ENCODE measurements at regions not wholly inside any gene's neighbourhood (a gene's known extent, or its start where the extent isn't known, plus 50 kb on each side); places are given as distances from the start of the nearest gene placed in this dataset.

DNA sequence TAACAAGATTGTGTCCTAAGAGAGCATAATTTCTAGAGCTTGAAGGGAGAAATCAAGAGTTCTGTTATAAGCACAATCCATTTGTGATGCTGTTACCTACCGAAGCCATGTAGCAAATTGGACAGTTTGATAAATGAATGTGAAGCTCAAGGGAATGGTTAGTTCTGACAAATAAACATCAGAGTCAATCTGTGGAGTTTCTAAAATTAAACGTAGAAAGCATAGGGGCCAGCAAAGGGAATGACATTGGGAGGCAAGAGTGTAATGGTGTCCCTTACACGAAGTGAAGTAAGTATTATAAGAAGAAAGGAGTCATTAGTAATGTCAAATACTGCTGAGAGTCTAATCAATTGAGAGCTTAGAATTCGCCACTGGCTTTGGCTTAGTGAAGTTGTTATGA is 200.2 kb upstream of the SLITRK1 start:
- H3K27ac ChIP-seq = no peak overlapping the region
- no peak for DNase-seq
- no peak overlapping the region for H3K4me3 ChIP-seq
- H3K36me3 ChIP-seq (replicated peaks in 1 of 2) = no peaks in the 10 kb centered on the region
- H3K27me3 ChIP-seq = no peaks in the 10 kb centered on the region
- no peaks in the 10 kb centered on the region for H3K9me3 ChIP-seq (replicated peaks in 1 of 3)
- H3K4me1 ChIP-seq (replicated peaks in 1 of 2) = no peaks in the 10 kb centered on the region
- TF ChIP-seq POLR2A (IDR thresholded peaks at IDR 0.05) = no peak
- TF ChIP-seq, protein P1, sequence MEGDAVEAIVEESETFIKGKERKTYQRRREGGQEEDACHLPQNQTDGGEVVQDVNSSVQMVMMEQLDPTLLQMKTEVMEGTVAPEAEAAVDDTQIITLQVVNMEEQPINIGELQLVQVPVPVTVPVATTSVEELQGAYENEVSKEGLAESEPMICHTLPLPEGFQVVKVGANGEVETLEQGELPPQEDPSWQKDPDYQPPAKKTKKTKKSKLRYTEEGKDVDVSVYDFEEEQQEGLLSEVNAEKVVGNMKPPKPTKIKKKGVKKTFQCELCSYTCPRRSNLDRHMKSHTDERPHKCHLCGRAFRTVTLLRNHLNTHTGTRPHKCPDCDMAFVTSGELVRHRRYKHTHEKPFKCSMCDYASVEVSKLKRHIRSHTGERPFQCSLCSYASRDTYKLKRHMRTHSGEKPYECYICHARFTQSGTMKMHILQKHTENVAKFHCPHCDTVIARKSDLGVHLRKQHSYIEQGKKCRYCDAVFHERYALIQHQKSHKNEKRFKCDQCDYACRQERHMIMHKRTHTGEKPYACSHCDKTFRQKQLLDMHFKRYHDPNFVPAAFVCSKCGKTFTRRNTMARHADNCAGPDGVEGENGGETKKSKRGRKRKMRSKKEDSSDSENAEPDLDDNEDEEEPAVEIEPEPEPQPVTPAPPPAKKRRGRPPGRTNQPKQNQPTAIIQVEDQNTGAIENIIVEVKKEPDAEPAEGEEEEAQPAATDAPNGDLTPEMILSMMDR (IDR thresholded peaks at IDR 0.05) = no peak
- 59 to 75% (median 69%) methylated on average over 4 of the region's 4 CpGs for WGBS, 4 donors
- intact Hi-C loops (cut with DNase I) = no loop called here

GRCh38 chr13:84080748-84081530 is 198.7 kb upstream of the SLITRK1 start:
- intact Hi-C loops (cut with DNase I) = no loop called here
- Histone ChIP-seq H3K4me1 (replicated peaks in 1 of 2) (no peaks in the 10 kb centered on the region), H3K4me3 (no peak overlapping the region), H3K27ac (no peak overlapping the region), H3K9me3 (replicated peaks in 1 of 3) (no peaks in the 10 kb centered on the region), H3K27me3 (no peaks in the 10 kb centered on the region), H3K36me3 (replicated peaks in 1 of 2) (no peaks in the 10 kb centered on the region)
- TF ChIP-seq, protein P1 (IDR thresholded peaks at IDR 0.05) = no peak
- TF ChIP-seq POLR2A (IDR thresholded peaks at IDR 0.05) = no peak
- DNase-seq = no peak
- WGBS, 4 donors = 60 to 70% (median 63%) methylated on average over 7 of the region's 7 CpGs

- H3K27ac ChIP-seq = no peak overlapping the region
- H3K4me3 ChIP-seq = no peak overlapping the region
- DNase-seq = no peak
- intact Hi-C loops (cut with DNase I) = no loop called here
- H3K9me3 ChIP-seq (replicated peaks in 1 of 3) = no peaks in the 10 kb centered on the region
- H3K27me3 ChIP-seq = no peaks in the 10 kb centered on the region
- TF ChIP-seq, protein P1 (IDR thresholded peaks at IDR 0.05) = no peak
- TF ChIP-seq POLR2A (IDR thresholded peaks at IDR 0.05) = no peak
- no peaks in the 10 kb centered on the region for H3K4me1 ChIP-seq (replicated peaks in 1 of 2)
- H3K36me3 ChIP-seq (replicated peaks in 1 of 2) = no peaks in the 10 kb centered on the region
These were observed 195.0 kb upstream of the SLITRK1 start for GRCh38 chr13:84077271-84077670.

- DNase-seq = no peak
- WGBS, 4 donors = 53 to 100% (median 79%) methylated on average over 1 of the region's 1 CpG
- Histone ChIP-seq H3K9me3 (replicated peaks in 1 of 3) (no peaks in the 10 kb centered on the region), H3K27me3 (no peaks in the 10 kb centered on the region), H3K4me3 (no peak overlapping the region), H3K27ac (no peak overlapping the region), H3K36me3 (replicated peaks in 1 of 2) (no peaks in the 10 kb centered on the region), H3K4me1 (replicated peaks in 1 of 2) (no peaks in the 10 kb centered on the region)
- no peak for TF ChIP-seq POLR2A (IDR thresholded peaks at IDR 0.05)
- TF ChIP-seq, protein P1 (IDR thresholded peaks at IDR 0.05) = no peak
- intact Hi-C loops (cut with DNase I) = no loop called here
These were observed 194.0 kb upstream of the SLITRK1 start for GRCh38 chr13:84076280-84076679.

All from adrenal gland (tissue), 9 donors.